Fibroblast of skin of right quadriceps (primary cell): ENCODE measurements at regions not wholly inside any gene's neighbourhood (a gene's known extent, or its start where the extent isn't known, plus 50 kb on each side); places are given as distances from the start of the nearest gene placed in this dataset.
A peak's percentile ranks its signal among the peaks of the same experiment; 100 is the strongest.
"Not testable (repeated sequence)": the region's sequence is repeated elsewhere in the genome, so short reads cannot be mapped to it uniquely, and the experiment has no call there.

Experiments used
- DNase-seq: peaks from one replicate; pipeline ENCODE4 v3.0.0-alpha.2; 2013

DNA sequence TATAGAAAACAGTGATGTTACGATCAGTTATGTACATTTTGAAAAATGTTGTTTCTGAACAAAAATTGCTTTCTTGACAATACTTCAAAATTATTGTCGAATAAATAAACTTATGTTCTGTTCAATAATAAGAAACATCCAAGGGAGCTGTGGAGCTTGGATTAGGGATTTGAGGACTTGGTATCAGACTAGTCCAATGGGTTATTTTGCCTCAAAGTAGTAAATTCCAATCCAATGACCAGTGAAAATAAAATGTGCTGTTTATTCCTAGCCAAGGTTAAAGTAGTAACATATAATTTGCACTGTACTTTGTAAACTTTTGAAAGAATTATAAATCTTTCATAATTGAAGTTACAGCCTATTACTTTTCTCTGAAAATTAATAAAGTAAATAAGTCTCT, 79.1 kb upstream of the IVNS1ABP start:
- no peak for DNase-seq

DNA sequence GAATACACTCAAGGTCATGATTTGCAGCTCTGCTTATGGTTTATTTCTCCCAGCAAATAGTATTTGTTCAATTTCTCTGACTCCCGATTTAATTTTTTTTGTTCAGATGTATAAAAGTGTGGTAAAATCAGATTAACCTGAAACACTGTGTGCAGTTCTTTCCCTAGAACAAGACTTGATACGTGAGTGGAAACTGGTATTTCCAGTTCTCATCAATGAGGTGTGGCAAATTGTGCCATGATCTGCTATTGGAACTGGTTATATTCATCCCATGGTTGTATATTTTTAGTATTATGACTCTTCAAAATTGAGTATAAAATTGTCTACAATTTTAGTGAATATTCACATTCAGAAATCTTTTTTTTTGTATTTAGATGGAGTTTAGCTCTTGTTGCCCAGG, 76.8 kb upstream of the IVNS1ABP start:
- DNase-seq = no peak

DNA sequence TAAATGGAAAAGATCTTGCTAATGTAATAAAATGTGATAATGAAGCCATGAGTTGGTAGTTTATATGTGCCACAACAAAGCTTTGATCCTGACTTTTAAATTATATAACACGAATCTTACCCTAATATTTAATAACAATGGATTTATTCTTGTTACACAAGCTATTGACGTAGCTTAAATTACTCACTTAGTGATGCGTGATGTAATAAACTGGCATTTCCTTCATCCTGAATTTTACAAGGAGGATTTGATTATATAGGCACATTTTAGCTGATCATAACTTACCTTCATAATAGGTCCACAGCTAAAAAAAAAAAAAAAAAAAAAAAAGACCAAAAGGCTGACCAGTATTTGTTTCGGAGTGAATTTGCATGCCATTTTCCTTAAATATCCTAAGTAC, 76.2 kb upstream of the IVNS1ABP start:
- DNase-seq = no peak

DNA sequence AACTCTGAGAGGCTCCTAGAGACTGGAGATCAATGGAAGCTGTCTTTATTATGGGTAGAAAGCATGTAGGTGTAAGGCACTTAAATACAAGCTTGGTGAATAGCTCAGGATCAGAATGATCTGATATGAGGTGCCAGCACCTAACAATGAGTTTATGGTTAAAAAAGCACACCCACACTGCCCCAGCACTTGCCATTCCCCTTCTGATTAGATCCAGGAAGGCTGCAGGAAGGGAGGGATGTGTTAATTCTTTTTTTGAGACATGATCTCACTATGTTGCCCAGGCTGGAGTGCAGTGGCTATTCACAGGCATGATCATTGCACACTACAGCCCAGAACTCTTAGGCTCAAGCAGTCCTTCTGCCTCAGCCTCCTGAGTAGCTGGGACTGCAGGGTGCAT, 71.8 kb upstream of the IVNS1ABP start:
- no peak for DNase-seq

DNA sequence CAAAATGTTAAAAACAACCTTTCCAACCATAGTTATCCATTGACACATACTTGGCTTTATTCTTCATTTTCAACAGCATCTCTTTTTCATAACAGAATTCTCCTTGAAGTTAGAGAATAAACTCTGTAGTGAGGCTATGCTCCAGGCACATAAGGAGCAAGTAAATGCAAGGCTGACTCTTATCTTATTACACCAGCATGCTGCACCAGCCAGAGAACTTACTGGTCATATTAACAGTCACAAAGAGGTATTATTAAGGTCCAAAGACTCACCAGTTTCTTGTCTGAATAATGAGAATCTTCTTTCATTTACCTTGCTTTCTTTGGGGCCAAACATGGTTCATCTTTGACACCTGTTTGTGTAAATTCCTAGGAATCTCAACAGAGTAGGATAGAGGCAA, 71.3 kb upstream of the IVNS1ABP start:
- DNase-seq = no peak

DNA sequence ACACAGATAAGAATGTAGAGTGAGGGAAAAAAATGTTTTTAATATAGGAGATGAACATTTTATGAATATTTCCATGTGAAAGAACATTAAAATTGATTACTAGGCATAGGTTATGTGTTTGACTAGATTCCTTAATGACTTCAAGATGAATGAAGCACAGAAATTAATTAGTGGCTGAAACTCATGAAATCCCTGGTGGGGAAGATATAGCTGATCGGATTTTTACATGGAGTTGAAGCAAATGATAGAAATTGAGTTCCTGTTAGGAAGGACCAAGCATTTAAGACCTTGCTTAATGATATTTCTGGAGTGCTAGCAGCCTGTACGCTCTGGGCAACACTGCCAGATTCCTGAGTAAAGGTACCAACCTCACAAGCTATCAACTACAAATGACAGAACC, 68.9 kb upstream of the IVNS1ABP start:
- no peak for DNase-seq

DNA sequence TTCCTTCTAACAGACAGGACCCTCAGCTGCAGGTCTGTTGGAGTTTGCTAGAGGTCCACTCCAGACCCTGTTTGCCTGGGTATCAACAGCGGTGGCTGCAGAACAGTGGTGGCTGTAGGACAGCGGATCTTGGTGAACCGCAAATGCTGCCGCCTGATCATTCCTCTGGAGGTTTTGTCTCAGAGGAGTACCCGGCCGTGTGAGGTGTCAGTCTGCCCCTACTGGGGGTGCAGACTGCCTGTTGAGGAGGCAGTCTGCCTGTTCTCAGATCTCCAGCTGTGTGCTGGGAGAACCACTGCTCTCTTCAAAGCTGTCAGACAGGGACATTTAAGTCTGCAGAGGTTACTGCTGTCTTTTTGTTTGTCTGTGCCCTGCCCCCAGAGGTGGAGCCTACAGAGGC, 66.8 kb upstream of the IVNS1ABP start:
- not testable (repeated sequence) for DNase-seq

DNA sequence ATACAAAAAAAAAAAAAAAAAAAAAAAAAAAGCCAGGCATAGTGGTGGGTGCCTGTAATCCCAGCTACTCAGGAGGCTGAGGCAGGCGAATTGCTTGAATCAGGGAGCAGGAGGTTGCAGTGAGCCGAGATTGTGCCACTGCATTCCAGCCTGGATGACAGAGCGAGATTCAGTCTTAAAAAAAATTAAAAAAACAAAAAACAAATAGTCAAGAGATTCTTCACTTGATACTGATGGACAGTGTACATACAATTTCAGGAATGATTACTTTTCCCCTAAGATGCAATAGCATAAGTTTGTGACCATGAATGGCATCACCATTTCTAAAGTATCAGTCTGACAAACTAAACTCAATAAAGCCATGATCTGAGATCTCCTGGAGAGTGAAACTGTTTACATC, 60.8 kb upstream of the IVNS1ABP start:
- no peak for DNase-seq

DNA sequence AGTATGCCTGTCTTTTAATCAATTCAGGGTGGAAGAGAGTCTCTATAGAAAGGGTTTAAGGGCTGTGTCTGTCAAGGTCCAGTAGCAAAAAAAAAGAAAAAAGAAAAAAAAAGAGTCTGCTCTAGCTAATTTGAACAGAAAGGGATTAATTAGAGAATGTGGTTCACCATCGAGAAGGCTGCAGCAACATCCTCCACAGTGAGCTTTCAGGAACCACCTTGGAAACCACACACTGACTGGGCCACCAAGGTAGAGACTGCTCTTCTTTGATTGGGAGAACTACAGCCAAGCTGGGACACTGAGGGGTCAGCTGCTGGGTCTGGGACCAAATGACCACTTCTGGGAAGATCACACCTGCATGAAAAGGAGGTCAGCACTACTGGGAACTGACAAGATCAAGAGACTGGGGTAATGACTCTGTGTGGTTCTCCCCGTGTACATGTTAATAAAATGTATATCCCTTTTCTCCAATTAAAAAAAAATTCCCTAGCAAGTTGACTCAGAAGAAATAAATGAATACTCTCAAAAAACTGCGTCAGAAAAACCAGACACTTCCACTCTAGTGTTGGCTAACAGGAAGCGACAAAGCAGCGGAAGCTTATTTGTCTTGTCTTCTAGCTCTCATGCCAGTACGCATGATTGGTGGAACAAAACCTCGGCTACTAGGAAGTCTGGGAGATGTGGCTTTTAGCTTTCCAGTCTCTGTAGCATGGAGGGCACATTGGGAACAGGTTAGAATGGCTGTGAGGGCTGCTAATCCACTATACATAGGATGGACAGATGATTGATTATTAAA, 60.0 kb upstream of the IVNS1ABP start:
- DNase-seq = peak; percentile 86

DNA sequence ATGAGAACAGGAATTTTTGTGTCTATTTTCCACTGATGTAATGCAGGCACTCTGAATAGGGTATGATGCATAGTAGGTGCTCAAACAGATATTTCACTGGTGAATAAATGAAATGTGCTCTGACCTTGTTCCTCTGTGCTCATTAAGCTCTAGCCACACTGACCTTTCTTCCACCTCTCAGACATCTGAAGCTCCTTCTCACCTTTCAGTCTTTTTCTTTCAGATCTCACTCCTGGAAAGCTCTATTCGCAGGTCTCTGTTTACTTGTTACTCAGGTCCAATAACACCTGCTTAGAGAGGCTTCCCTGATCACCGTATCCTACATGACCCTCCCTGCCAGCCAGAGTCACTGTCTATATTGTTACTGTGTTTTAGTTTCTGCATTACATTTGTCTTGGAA, 59.2 kb upstream of the IVNS1ABP start:
- no peak for DNase-seq

DNA sequence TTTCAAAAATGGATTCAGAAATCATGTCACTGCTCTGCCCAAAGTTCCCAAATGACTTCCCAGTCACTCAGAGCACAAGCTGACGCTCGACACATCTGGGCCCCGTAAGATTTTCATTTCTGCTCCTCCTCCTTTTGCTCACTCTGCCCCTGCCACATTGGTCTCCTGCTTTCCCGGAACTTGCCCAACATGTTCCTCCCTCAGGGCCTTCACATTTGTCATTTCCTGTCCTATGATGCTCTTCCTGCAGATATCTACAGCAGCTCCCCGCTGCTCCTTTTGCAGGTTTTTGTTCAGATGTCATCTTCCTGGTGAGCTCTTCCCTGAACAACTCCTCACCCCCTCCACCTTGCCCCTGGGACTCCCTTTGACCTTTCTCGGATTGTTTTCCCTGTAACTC, 58.5 kb upstream of the IVNS1ABP start:
- peak; percentile 57 for DNase-seq

DNA sequence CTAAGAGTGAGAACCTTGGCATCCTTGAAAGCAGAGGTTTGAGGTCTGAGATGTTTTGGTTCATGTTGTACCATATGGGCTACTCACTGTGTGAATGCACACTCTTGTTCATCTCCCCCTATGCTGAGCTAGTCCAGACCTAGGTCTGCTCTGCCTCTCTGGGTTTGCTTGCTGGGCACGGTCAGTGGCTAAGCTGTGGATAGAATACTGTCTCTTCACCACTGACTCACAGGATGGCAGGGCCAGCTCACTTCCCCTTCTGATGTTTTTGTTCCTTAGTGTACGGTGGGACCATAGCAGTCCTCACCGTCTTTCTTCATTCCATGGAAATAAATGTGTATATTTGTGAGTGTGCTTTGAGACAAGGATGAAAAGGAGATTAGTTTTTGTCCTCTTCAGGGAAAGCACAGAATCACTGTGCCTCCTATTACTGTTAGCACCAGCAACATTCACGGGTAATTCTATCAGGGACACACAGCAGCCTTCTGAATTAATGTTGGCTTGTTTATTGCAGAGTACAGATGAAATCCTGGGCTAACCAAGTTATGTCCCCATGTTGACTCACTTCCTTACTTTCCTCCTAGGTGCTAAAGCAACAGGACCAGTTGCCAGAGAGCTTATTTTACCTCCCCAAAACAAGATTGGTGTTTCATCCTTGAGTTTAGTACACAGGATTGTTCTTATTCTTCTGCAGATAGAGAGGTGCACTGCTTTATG, 56.9 kb upstream of the IVNS1ABP start:
- peak; percentile 33 for DNase-seq

DNA sequence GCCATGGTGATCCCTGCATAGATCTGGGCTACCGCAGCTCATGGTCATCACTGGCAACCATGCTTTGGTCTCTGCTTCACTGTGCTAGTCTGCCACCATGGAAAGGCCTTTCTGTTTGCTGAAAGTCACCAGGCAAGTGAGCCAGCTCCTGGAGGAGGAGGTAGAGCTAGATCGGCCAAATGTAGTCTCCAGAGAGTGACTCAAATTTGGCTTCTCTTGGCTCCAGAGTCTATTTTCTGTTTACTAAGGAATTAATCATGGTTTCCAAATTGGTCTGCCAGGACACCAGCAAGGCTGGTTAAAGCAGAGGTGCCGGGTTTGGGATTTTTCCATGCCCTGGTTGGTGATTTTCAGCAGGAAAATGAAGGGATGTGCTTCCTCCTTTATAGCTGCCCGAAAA, 52.7 kb upstream of the IVNS1ABP start:
- no peak for DNase-seq

DNA sequence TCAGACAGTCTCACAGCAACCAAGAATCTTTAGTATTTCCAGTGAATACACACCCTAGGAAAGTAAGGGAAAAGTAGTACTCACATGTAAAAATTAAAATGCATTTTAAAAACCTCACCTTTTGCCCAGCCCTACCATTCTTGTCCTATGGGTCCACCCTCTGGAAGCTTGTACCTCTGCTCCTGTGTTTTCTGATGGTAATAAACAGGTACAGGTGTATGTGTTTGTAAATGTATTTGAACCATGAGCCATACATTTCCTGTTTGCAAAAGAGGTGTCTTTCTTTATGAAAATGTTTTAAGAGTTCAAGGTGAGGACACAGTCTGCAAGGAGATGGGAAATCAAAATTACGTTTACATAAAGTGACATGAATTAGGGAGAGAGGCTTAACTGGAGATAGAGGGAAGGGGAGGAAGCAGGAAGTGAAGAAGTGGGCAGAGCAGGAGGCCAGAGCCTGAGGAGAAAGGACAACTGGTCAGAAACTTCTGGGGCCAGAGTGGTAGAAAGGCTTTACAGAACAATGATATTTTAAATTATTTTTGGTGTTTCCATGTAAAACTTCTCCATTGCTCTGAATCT, 52.0 kb upstream of the IVNS1ABP start:
- no peak for DNase-seq

DNA sequence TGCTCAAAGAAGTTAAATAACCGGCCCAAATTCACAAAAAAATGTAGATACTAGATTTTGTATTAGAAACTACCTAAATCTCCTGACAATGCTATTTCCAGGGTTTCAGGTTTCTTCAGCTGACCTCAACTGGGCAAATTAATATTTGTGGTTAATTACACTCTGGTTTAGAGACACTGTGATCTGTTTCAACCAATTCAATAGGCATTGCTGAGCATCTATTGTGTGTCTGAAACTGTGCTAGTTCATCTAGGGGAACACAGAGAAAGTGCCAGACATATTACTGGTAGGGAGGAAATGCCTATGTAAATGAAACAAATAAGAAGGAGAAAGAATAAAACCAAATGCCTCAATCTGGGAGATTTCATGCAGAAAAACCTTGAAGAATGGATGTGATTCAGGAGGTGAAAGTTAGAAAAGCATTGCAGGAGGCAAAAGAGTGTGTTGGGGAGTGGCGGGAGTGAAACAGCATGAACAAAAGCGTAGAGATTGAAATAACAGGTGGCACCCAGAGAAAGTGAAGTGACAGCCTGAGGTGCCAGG, 51.3 kb upstream of the IVNS1ABP start:
- DNase-seq = no peak

DNA sequence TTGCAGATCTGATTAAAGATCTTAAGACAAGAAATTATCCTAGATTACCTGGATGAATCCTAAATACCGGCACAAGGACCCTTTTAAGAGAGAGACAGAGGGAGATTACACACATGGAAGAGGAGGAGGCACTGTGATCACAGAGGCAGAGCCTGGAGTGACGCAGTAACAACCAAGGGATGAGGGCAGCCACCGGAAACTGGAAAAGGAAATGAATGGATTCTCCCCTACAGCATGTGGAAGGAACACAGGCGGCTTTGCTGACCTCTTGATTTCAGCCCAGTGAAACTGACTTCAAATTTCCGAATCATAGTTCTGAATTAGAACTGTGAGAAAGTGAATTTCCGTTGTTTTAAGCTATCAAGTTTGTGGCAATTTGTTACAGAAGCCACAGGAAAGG, 50.2 kb upstream of the IVNS1ABP start:
- DNase-seq = no peak
